ENCODE measurements at regions not wholly inside any gene's neighbourhood (a gene's known extent, or its start where the extent isn't known, plus 50 kb on each side); places are given as distances from the start of the nearest gene placed in this dataset.
"Not testable (repeated sequence)": the region's sequence is repeated elsewhere in the genome, so short reads cannot be mapped to it uniquely, and the experiment has no call there.

- H3K4ac ChIP-seq (ENCODE audit: low read depth, low read length); H4K8ac ChIP-seq (ENCODE audit: low read depth in 2 of 2, low read length in 2 of 2); H3K27me3 ChIP-seq (ENCODE audit: control insufficient read depth, insufficient read depth, low read length); in situ Hi-C loops (cut with MboI; ENCODE audit: low sequenced_read_pairs); H3K14ac ChIP-seq (replicated peaks; ENCODE audit: low read depth, low read length); H3K9me3 ChIP-seq (ENCODE audit: control insufficient read depth, insufficient read depth, low read length); H3K9me1 ChIP-seq (ENCODE audit: insufficient read depth, low read length); H3K4me2 ChIP-seq (ENCODE audit: low read depth, low read length); H3K36me3 ChIP-seq (ENCODE audit: control insufficient read depth, insufficient read depth, low read length); CTCF ChIA-PET; H3K4me3 ChIP-seq (ENCODE audit: insufficient read depth, low read depth, low read length); ATAC-seq (ENCODE audit: low read depth); H4K91ac ChIP-seq (ENCODE audit: insufficient read depth, low read depth, low read length); intact Hi-C loops (cut with micrococcal nuclease); H2BK15ac ChIP-seq (ENCODE audit: low read depth, low read length); H2BK120ac ChIP-seq (ENCODE audit: low read depth, low read length); H3K9ac ChIP-seq (ENCODE audit: low read depth, low read length); H2BK20ac ChIP-seq (ENCODE audit: low read depth, low read length); BruUV-seq (replicated peaks); H4K20me1 ChIP-seq (ENCODE audit: insufficient read depth, low read length); H2BK5ac ChIP-seq (ENCODE audit: low read depth, low read length, poor library complexity, severe bottlenecking); H3K23ac ChIP-seq (ENCODE audit: low read depth, low read length); H2AK9ac ChIP-seq (replicated peaks; ENCODE audit: low read depth, low read length, poor library complexity); H3K27ac ChIP-seq (ENCODE audit: insufficient read depth, low read length); H2AK5ac ChIP-seq (ENCODE audit: low read depth, low read length); H3K18ac ChIP-seq (ENCODE audit: low read depth, low read length); H4K5ac ChIP-seq (ENCODE audit: low read depth, low read length); H2AFZ ChIP-seq (replicated peaks; ENCODE audit: low read length, poor library complexity); dilution Hi-C loops (cut with HindIII; ENCODE audit: low sequenced_read_pairs, unreplicated experiment); POLR2A ChIA-PET (ENCODE audit: unreplicated experiment); DNase-seq; H3K79me1 ChIP-seq (ENCODE audit: low read depth in 1 of 2, low read length in 2 of 2); H3K56ac ChIP-seq (ENCODE audit: extremely low read depth, insufficient read depth, low read length); H3K4me1 ChIP-seq (ENCODE audit: control insufficient read depth, insufficient read depth, low read length): not testable (repeated sequence)
- WGBS, 2 experiments (ENCODE audit: extremely low coverage in 2 of 2, insufficient read length in 1 of 2) = 83% methylated on average over 1 of the region's 8 CpGs; no CpG with 5 or more reads in 1 of the 2 experiments
Measured at GRCh38 chr9:30107134-30107533, 2277.3 kb upstream of the ACO1 start.
